HG02884 (cell line): ENCODE measurements at regions not wholly inside any gene's neighbourhood (a gene's known extent, or its start where the extent isn't known, plus 50 kb on each side); places are given as distances from the start of the nearest gene placed in this dataset.
"Not testable (repeated sequence)": the region's sequence is repeated elsewhere in the genome, so short reads cannot be mapped to it uniquely, and the experiment has no call there.

ENCODE experiments used
- ATAC-seq: cut with Tn5 transposase; IDR thresholded peaks from one replicate; pipeline ENCODE4 v1.9.1; 2021; ENCODE audit warnings: mild to moderate bottlenecking, moderate library complexity; ENCODE audit not compliant: unreplicated experiment

DNA sequence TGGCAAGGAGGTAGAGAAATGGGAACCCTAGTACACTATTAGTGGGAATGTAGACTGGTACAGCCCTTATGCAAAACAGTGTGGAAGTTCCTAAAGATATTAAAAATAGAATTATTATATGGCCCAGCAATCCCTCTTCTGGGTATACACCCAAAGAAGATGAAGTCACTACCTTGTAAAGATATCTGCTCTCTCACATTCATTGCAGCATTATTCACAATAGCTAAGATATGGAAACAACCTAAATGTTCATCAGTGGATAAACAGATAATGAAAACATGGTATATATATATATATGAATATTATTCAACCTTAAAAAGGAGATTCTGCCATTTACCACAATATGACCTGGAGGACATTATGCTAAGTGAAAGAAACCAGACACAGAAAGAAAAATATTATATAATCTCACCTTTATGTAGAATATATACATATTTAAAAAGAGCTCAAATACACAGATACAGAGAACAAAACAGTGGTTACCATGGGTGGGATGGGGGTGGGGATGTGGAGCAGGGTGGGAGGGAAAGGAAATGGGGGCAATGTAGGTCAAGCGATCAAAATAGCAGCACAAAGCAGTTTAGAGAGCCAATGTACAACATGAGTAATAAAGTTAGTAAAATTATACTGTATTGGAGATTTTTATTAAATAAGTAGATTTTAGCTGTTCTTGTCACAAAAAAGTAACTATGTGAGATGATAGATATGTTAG lies 138.6 kb downstream of the SPRY1 start:
- no peak for ATAC-seq

DNA sequence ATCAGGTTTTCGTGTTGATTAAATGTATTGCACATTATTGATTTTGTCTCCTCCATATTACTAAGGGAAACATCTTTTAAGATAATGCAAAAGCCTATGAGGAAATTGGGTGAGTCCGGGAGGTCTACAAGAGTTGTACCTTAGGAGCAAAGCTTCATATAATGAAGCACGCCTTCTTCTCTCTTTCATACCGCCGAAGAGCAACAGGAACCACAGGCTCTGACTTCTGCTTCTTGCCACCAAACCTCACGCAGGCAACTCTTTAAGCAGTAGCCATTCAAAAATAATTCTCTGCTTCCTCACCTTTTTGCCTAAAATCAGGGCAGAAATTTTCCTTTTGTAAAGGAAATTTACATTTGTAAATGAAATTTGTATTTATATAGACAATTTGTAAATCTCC lies 139.6 kb downstream of the SPRY1 start:
- no peak for ATAC-seq

DNA sequence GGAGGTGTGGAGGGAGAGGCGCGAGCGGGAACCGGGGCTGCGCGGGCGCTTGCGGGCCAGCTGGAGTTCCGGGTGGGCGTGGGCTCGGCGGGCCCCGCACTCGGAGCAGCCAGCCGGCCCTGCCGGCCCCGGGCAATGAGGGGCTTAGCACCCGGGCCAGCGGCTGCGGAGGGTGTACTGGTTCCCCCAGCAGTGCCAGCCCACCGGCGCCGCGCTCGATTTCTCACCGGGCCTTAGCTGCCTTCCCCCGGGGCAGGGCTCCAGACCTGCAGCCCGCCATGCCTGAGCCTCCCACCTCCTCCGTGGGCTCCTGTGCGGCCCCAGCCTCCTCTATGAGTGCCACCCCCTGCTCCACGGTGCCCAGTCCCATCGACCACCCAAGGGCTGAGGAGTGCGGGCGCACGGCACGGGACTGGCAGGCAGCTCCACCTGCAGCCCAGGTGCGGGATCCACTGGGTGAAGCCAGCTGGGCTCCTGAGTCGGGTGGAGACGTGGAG lies 141.4 kb downstream of the SPRY1 start:
- not testable (repeated sequence) for ATAC-seq

DNA sequence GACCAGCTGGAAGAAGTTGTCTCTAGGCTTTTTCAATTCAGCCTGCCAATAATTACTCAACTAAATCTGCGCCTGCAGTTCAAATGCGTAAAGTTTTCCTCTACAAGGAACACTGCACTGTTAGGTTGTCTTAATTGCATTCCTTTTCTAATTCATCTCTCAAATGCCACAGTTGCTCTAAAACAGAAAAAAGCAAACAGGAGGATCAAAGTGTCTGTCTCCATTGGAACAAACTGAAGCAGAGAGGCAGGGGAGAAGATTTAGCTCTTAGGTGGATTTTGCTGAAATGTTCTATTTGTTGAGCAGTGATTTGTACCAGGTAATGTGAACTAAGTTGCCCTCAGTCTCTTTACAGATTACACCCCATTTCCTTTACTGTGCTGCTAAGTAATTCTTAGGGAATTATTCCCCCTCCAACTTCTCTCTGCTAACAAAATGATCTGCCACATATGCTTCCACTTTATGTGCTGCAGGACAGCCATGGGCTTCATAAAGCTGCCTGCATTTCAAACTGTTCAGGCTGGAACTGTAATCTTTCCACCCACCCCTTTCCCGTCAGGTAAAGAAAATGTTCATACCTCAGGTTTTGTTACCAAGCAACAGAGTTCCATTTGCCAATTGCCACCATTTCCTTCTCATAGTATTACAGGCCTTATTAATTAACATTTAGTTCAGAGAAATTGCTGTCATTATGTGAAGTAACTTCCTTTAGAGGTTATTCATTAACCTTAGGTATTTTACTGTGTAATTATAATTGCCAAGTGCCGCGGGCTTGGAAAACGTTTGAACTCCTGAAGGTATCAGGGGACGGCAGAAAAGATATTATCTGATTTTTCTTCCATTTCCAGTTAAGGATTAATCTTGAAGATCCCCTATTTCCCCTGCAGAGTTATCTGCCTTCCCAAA lies 149.3 kb downstream of the SPRY1 start:
- ATAC-seq: no peak

DNA sequence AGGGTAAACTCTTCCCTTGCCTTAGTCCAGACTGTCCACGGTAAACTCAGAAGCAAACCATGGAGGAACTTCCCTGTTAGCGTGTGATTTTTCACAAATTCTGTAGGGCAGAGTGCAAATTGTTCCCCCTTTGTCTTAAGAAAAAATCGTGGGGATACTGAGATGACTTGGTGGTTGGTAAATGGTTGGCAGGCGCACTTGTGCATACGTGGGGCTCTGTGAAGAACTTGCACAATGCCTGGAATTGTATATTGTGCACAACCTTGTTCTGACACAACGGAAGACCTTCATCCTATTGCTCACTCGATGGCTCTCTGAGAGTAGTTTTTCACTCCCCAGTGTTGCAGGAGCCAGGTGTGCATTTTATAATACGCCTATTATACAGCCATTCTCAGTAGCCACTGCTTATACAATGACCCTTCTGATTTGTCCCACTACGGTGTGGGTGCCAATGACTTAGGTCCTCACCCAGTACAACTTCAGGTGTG lies 150.0 kb downstream of the SPRY1 start:
- ATAC-seq: no peak

DNA sequence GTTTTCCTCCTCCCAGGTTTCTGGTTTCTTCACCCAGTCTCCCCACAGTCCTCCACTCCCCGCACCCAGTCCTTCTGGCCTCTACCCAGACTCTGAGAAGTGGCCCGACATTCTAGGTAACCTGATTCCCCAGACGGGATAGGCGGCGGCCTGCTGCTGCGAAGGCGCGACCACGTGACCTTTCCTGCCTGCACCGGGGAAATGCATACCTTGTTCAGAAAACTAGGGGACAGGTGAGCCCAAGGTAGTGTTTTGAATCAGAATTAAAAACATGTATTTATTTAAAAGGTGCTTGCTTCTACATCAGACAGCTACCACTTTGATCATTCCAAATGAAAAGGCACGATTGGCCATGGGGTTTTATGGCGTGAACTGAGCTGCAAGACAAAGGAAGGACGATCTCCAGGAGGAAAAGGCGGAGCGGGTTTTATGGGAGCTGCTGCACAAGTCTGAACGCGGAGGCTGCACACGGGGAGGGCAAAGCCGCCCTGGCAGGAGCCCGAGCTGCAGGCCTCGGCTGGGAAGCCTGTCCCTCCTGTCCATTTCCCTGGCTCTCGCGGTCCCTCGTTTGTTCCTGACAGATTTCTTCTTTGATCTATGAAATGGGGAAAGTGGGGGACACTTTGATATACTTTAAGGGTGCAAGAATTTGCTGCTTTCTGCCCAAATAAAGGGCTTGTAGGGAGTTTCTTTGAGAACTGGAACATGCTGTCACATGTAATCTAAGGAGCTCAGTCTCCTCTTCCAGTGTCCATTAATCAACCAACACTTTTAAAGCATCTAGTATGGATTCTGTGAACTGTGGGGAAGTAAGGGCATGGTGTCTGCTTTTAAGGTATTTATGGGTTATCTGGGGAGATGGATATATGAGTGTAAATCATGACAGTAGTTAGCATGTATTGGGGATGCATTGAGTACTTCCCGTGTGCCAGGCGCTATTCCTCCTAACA lies 150.9 kb downstream of the SPRY1 start:
- ATAC-seq: no peak

DNA sequence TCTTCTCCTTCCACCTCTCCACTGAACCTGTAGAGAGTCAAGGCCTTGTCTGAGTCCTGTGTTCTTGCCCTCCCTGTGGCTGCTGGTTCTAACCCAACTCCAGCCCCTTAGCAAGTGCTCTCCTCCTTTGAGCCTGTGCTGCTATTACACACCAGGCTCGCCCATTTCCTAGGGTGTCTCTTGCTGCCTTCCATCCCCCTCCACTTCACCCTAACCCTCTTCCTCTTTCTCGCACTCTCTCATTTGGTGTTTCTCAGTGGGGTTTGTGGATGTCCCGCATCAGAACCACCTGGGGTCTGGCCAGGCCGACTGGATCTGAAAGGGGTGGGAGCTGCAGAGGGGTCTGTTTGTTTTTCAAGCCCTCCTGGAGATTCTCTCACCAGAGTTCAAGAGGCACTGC lies 156.7 kb downstream of the SPRY1 start:
- no peak for ATAC-seq

DNA sequence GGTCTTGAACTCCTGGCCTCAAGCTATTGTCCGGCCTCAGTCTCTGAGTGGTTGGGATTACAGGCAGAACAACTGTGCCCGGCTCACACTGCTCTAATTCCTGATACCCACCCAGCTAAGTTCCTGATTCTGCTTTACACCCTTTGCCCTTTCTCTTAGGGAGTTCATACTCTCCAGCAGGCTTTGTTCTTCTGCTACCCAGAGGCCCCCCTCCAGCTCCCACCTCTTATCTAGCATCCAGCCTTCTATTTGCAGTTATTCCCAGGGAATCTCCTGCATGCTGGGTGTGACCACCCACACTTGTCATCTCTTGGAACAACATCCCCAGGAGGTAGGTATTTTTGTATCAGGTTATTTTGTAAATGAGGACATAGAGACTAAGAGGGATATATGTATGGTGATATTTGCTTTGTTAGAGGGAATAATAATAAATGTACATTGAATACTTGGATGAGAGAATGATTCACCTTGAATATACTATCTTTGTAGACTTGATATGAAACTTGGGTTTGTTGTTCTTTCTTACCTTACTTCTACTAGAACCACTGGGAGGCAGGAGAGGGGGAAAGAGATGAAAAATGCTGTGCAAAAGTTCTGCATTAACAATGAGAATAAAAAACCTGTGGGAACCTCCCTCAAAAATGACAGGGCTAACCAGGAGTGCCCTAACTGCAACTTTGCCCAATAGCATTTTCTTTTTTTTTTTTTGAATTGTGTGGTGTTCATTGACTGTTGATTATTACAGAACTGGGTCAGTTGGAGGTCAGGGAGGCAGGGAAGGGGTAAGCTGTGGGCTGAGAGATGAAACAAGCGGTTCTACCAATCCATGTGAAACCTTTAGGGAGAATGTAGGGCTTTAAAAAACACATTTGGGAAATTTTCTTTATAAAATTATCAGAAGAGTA lies 157.4 kb downstream of the SPRY1 start:
- ATAC-seq: no peak

DNA sequence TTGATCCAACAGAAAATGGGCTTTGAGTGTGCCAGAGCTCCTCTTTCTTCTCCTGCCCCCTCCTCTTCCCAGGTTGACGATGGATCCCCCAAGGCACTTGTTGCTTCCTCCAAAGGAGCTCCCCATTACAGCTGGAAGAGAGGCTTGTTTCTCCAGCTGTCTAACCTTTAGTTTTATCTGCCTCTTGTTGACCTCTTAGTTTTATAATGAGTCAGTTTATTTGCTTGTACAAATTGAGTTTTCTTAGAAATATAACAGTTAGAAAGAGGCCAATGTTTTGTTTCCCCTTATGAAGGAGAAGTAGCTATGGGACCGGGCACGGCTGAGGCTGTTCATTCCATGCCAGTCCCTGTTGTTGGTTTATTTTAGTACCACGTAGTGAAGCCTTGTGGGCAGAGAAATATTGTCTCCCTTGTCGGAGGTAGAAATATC lies 158.2 kb downstream of the SPRY1 start:
- ATAC-seq: no peak

DNA sequence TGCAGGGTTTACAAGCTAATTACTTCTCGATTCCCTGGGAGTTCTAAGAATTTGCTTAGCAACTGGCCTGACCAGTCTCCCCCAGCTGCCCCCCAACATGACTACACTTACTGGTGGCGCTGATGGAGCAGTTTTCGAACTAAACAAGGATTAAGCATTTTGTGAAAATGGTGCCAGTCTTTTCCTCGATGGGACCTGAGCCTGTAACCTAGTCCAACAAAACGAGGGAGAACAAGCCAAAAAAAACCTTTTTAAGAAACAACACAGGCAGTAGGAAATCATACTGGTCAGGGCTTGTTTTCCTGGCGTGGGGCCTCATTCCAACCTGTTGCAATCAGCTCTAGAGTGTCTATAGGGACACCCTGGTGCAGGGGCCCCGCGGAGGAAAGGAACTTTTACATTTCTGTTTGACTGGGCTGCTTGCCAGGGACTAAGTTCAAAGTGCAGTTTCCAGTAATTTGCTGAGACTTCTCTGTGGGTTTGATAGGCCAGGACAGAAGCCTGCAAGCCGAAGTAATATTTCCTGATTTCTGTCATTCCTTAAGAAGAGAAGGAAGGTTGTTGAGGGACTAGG lies 158.7 kb downstream of the SPRY1 start:
- ATAC-seq: no peak

DNA sequence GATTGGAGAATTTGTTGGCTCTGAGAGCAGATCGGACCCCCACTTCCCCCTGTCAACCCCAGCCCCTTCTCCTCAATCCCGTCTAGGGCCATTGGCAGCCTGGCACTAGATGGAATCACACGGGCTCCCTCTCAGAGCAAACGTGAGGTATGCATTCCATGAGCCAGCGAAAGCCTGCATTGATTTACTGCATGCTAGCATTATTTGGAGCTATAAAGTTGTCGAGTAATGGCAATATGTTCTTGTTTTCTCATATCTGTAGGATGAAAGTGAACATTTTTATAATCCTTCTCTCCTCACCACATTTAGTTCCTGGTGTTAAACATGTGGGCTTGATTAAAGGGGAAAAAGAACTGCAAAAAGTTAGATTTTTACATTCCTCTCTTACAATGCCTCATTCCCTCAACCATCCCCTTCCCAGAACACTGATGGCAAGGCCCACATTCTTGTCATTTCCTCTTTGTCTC lies 159.2 kb downstream of the SPRY1 start:
- ATAC-seq: no peak

DNA sequence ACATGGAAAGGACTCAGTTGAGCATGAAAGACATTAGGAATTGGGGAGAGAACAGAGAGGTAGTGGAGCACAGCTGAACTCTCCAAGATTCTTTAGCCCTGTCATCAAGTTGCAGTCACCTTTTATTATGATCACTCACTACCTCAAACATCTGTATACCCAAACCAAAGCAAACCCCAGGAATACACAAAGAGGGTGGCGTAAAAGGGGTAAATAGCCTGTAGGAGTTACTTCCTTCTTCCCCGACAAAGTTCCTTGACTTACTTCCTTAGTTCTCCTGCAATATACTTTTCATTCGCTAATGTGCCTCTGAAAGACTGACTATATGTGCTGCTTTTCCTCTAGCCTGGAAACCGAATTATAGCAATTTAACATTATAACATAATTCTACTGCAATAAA lies 159.9 kb downstream of the SPRY1 start:
- no peak for ATAC-seq

DNA sequence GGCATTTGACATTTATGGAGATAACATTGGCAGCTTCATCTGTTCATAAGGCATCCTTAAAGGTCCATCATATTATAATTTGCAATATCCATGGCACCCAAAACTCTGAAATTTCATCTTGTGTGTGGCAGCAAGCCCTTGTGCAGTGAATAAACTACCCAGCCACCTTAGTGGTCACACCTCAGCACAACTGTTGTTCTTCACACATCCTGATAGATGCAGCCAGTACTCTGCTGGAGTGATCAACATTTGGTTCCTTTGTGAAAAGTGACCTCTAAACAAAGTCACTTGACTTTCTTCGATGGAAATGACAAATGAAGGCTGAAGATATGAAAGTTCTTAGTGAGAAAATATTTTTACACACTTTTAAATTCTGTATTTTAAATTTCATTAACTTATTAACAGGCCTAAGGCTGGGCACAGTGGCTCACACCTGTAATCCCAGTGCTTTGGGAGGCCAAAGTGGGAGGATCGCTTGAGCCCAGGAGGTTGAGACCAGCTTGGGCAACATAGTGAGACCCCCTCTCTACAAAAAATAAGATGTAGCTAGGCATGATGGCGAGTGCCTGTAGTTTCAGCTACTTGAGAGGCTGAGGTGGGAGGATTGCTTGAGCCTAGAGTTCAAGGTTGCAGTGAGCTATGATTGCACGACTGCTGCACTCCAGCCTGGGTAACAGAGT lies 161.4 kb downstream of the SPRY1 start:
- no peak for ATAC-seq

DNA sequence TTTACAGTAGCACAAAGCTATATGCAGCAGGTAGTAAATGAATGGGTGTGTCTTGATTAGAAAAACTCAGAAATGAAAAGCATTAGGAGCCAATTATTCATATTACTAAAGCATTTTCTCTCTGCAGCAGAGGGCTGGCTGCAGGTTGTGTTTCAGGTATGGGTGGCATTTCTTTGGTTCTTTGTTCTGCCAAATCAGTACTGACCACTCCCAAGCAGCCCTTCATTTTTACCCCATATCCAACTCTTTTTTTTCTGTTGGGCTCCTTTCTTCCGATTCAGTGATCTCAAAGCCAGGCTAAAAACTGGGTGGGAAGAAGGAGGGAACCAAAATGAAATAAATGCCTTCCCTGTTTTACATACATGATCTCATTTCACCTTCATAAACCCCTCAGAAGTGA lies 162.3 kb downstream of the SPRY1 start:
- ATAC-seq: no peak

DNA sequence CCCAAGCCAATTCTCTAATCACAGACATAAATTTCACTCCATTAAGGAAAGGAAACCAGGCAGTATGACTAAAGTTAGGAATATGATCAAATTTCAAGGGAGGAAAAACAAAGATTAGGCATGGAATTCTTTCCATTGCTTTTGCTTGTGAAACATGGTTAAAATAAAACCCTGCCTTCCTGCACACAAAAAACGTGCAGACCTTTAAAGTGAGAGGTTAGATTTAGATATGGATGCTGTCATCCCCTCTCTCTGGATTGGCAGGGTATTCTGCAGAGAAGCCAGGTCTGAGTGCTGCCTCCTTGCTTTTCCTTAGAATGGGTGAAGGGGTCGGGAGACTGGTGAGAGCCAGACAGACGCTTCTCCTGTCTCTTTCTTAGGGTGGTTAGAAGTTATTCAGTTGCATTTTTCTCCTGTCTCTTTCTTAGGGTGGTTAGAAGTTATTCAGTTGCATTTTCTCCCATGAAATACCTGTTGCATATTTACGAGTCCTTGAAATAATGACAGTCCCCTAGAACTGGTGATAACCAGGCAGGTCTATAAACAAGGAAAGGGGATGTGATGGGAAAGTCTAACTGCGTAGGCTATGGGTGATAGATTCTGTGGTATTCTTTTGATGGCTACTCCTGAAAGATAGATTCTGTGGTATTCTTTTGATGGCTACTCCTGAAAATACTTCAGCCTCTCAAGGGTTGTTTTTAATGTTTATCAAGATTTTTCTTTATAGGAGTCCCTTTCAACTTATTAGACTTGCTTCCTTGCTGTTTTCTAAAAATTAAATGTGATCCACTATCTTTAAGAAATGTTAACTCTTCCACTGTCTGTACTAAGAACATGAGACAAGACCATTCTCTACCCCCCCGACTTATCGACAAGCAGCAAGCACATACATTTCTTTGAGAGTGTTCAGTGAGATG lies 163.6 kb downstream of the SPRY1 start:
- ATAC-seq: no peak

DNA sequence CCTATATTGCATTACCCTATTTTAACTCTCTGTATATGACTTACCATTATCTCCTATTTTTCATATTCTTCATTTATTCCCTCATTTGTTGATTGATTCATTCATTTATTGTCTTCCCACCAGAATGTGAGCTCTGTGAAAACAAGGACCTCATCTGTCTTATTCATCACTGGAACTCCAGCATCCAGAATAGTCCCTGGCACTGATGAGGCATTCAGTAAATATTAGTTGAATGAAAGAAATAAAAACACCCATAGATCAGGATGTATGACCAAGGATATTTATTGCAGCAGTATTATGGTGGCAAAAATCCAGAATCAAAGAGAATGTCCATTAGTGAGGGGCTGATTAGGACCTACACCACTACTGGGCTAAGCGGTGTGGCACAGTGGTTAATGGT lies 164.9 kb downstream of the SPRY1 start:
- no peak for ATAC-seq

DNA sequence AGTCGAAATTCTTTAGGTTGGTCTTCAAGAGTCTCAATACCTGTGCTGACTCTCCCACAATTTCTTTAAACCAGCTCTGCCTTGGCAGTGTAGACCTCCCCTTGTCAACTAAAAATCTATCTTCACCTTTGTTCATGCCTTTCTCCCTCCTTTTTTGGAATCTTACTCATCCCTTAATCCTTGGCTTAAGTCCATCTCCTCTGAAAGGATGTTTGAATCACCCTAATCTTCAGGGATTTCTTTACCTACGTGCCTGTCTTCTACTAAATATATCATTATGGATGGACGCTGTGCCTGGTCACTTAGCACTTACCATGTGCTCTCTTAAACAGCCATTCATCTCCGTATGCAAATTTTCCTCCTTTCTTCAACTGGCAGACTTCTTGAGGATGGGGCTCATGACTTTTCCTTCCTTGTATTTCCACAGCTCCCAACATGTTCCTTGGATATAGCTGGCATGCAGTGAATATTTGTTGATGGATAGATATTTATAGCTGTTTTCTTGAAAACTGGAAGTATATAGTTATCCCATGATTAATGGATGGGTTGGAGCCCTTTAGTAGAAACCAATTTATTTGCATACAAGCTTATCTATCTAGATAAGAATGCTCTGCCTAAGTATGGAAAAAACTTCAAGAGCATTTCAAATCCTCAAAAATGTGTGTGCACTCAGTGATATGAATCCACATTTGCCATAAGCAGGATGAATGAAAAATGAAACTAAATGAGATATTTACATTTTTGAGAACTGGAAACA lies 166.6 kb downstream of the SPRY1 start:
- ATAC-seq: no peak
